Left lung (tissue), 4 donors: ENCODE measurements at regions not wholly inside any gene's neighbourhood (a gene's known extent, or its start where the extent isn't known, plus 50 kb on each side); places are given as distances from the start of the nearest gene placed in this dataset.

Experiments
- ATAC-seq: fragments of 200-7000 bp; cut with Tn5 transposase; one replicate; pipeline ENCODE4 v1.9.1; 2020; ENCODE audit warnings: moderate library complexity
- DNase-seq, 4 donors: peaks; one replicate each; pipeline ENCODE4 v3.0.0-alpha.2; 2013 to 2020
- H3K27ac ChIP-seq, 2 donors: fragments of 200-600 bp; sonication (generic) in 1 of 2; one replicate each; pipeline versions ENCODE4 v1.5.0 to v1.8.0; 2020 to 2021
- H3K27me3 ChIP-seq, 2 donors: fragments of 200-600 bp; sonication (generic) in 1 of 2; one replicate each; pipeline versions ENCODE4 v1.5.0 to v1.8.0; 2020 to 2021
- H3K36me3 ChIP-seq, 2 donors: fragments of 200-600 bp; sonication (generic) in 1 of 2; one replicate each; pipeline versions ENCODE4 v1.5.0 to v1.8.0; 2020 to 2021
- H3K4me1 ChIP-seq, 2 donors: fragments of 200-600 bp; one replicate each; pipeline ENCODE4 v1.8.0; 2021
- H3K4me3 ChIP-seq, 2 donors: fragments of 200-600 bp; sonication (generic) in 1 of 2; one replicate each; pipeline versions ENCODE4 v1.5.0 to v1.8.0; 2020 to 2021; ENCODE audit warnings: mild to moderate bottlenecking in 1 of 2
- H3K9me3 ChIP-seq, 2 donors: fragments of 200-600 bp; sonication (generic) in 1 of 2; one replicate each; pipeline versions ENCODE4 v1.5.0 to v1.8.0; 2020 to 2021
- CTCF ChIP-seq, 2 donors: fragments of 200-600 bp; sonication (generic) in 1 of 2; IDR thresholded peaks; one replicate each; pipeline versions ENCODE4 v1.5.0 to v1.8.0; 2021; ENCODE audit warnings: antibody characterized with exemption in 2 of 2
- intact Hi-C, 2 donors: fragments of 100-400 bp; cut with DNase I; formaldehyde crosslinking; loops; one replicate each; pipeline versions ENCODE4 v1.11.2 to v1.14.2; 2022
- donor health status: DM: no; HTN: yes; CAD: no.
- donor health status: DM: no; HTN: no; CAD: no.

GRCh38 chr3:26825454-26825853, 202.9 kb downstream of the LRRC3B start:
- no peaks in the 10 kb centered on the region for H3K36me3 ChIP-seq
- TF ChIP-seq CTCF (IDR thresholded peaks at IDR 0.05) = no peak
- intact Hi-C loops = no loop called here
- H3K9me3 ChIP-seq = peaks cover 0 to 82% of the 10 kb centered on the region in 2 donors
- ATAC-seq (no peak), DNase-seq (peak in 1 of 4 donors; percentile 31)
- no peak overlapping the region for H3K27ac ChIP-seq
- H3K4me3 ChIP-seq = no peak overlapping the region
- no peaks in the 10 kb centered on the region for H3K27me3 ChIP-seq
- H3K4me1 ChIP-seq = no peaks in the 10 kb centered on the region

- ATAC-seq (no peak), DNase-seq (peak in 1 of 4 donors; percentile 34)
- no peaks in the 10 kb centered on the region for H3K4me1 ChIP-seq
- peaks cover 0 to 64% of the 10 kb centered on the region in 2 donors for H3K9me3 ChIP-seq
- intact Hi-C loops = no loop called here
- H3K36me3 ChIP-seq = no peaks in the 10 kb centered on the region
- H3K4me3 ChIP-seq = no peak overlapping the region
- no peak for TF ChIP-seq CTCF (IDR thresholded peaks at IDR 0.05)
- no peak overlapping the region for H3K27ac ChIP-seq
- H3K27me3 ChIP-seq = no peaks in the 10 kb centered on the region
Observed at GRCh38 chr3:26827169-26827568, 204.6 kb downstream of the LRRC3B start.

- DNase-seq (no peak), ATAC-seq (no peak)
- H3K4me1 ChIP-seq = no peaks in the 10 kb centered on the region
- no peak overlapping the region for H3K4me3 ChIP-seq
- H3K9me3 ChIP-seq = no peaks in the 10 kb centered on the region
- no peaks in the 10 kb centered on the region for H3K27me3 ChIP-seq
- intact Hi-C loops = no loop called here
- no peaks in the 10 kb centered on the region for H3K36me3 ChIP-seq
- no peak for TF ChIP-seq CTCF (IDR thresholded peaks at IDR 0.05)
- no peak overlapping the region for H3K27ac ChIP-seq
Observed at GRCh38 chr3:26838026-26838425, 215.5 kb downstream of the LRRC3B start.

GRCh38 chr3:26839001-26839400, 216.4 kb downstream of the LRRC3B start:
- Histone ChIP-seq H3K27me3 (no peaks in the 10 kb centered on the region), H3K36me3 (no peaks in the 10 kb centered on the region), H3K4me1 (no peaks in the 10 kb centered on the region), H3K9me3 (no peaks in the 10 kb centered on the region), H3K27ac (no peak overlapping the region), H3K4me3 (no peak overlapping the region)
- DNase-seq = no peak
- no peak for TF ChIP-seq CTCF (IDR thresholded peaks at IDR 0.05)
- ATAC-seq = no peak
- intact Hi-C loops = no loop called here

- Histone ChIP-seq H3K27ac (no peak overlapping the region), H3K4me3 (no peak overlapping the region), H3K9me3 (no peaks in the 10 kb centered on the region), H3K36me3 (no peaks in the 10 kb centered on the region), H3K4me1 (no peaks in the 10 kb centered on the region), H3K27me3 (no peaks in the 10 kb centered on the region)
- intact Hi-C loops = no loop called here
- DNase-seq (no peak), ATAC-seq (no peak)
- no peak for TF ChIP-seq CTCF (IDR thresholded peaks at IDR 0.05)
Observed at GRCh38 chr3:26840272-26840870, 217.8 kb downstream of the LRRC3B start.
